MM.1S (cell line): ENCODE measurements at regions not wholly inside any gene's neighbourhood (a gene's known extent, or its start where the extent isn't known, plus 50 kb on each side); places are given as distances from the start of the nearest gene placed in this dataset.

Experiments used
- DNase-seq: peaks from one replicate; pipeline ENCODE4 v3.0.0-alpha.2; 2015
- H2AFZ ChIP-seq: fragments of 300-600 bp; sonication (generic); 2 replicates; pipeline ENCODE4 v1.6.0; 2016; ENCODE audit warnings: antibody characterized with exemption, low read length
- H3F3A ChIP-seq: fragments of 300-600 bp; sonication (generic); 2 replicates; pipeline ENCODE4 v1.6.1; 2016; ENCODE audit warnings: mild to moderate bottlenecking, antibody characterized with exemption, low read length, moderate library complexity, mixed read lengths; ENCODE audit not compliant: insufficient read depth
- H3K27ac ChIP-seq: fragments of 300-600 bp; sonication (generic); 2 replicates; pipeline ENCODE4 v1.5.1; 2016; ENCODE audit warnings: mild to moderate bottlenecking, low read length
- H3K27me3 ChIP-seq: fragments of 300-600 bp; sonication (generic); replicated peaks from 2 replicates; pipeline ENCODE4 v1.6.0; 2016; ENCODE audit warnings: low read length; ENCODE audit not compliant: insufficient read depth
- H3K36me3 ChIP-seq: fragments of 300-600 bp; sonication (generic); replicated peaks from 2 replicates; pipeline ENCODE4 v1.6.1; 2016; ENCODE audit warnings: mild to moderate bottlenecking, low read length, mixed read lengths; ENCODE audit not compliant: insufficient read depth
- H3K4me1 ChIP-seq: fragments of 300-600 bp; sonication (generic); 2 replicates; pipeline ENCODE4 v1.6.1; 2016; ENCODE audit warnings: low read length, mixed read lengths
- H3K4me2 ChIP-seq: fragments of 300-600 bp; sonication (generic); 2 replicates; pipeline ENCODE4 v1.6.0; 2016; ENCODE audit warnings: low read depth, low read length
- H3K4me3 ChIP-seq: fragments of 300-600 bp; sonication (generic); 2 replicates; pipeline ENCODE4 v1.5.1; 2016; ENCODE audit warnings: low read length, mixed read lengths
- H3K79me2 ChIP-seq: fragments of 300-600 bp; sonication (generic); 2 replicates; pipeline ENCODE4 v1.6.1; 2016; ENCODE audit warnings: mixed run types, low read length, mixed read lengths
- H3K9ac ChIP-seq: fragments of 300-600 bp; sonication (generic); 2 replicates; pipeline ENCODE4 v1.6.1; 2016; ENCODE audit warnings: low read length, mixed read lengths
- H3K9me2 ChIP-seq: fragments of 300-600 bp; sonication (generic); replicated peaks from 2 replicates; pipeline ENCODE4 v1.6.1; 2016; ENCODE audit warnings: mild to moderate bottlenecking, low read length, mixed read lengths; ENCODE audit not compliant: insufficient read depth
- H3K9me3 ChIP-seq: fragments of 300-600 bp; sonication (generic); replicated peaks from 2 replicates; pipeline ENCODE4 v1.6.1; 2016; ENCODE audit warnings: mild to moderate bottlenecking, low read length, mixed read lengths; ENCODE audit not compliant: insufficient read depth
- H4K20me1 ChIP-seq: fragments of 300-600 bp; sonication (generic); 2 replicates; pipeline ENCODE4 v1.6.1; 2016; ENCODE audit warnings: mild to moderate bottlenecking, low read length, moderate library complexity, mixed read lengths; ENCODE audit not compliant: insufficient read depth
- CTCF ChIP-seq: fragments of 300-600 bp; sonication (generic); IDR thresholded peaks from 2 replicates; pipeline ENCODE4 v1.5.1; 2016; ENCODE audit warnings: antibody characterized with exemption, low read length, mixed read lengths
- EZH2 ChIP-seq: fragments of 300-600 bp; sonication (generic); optimal IDR thresholded peaks from 2 replicates; pipeline ENCODE3; 2017; ENCODE audit warnings: low read depth, mild to moderate bottlenecking, antibody characterized with exemption, low read length, mixed read lengths
- EZH2phosphoT487 ChIP-seq: fragments of 300-600 bp; sonication (generic); IDR thresholded peaks from 2 replicates; pipeline ENCODE4 v1.6.1; 2018; ENCODE audit warnings: antibody characterized with exemption, low read length

- TF ChIP-seq EZH2phosphoT487, result no peak
- no peak for TF ChIP-seq EZH2
- no peak for TF ChIP-seq CTCF
- Histone ChIP-seq H3F3A (no peaks in the 10 kb centered on the region), H4K20me1 (no peaks in the 10 kb centered on the region), H3K4me2 (no peak overlapping the region), H3K79me2 (no peaks in the 10 kb centered on the region), H3K4me3 (no peak overlapping the region), H3K9me3 (no peaks in the 10 kb centered on the region), H3K27ac (no peak overlapping the region), H2AFZ (no peak overlapping the region), H3K9me2 (no peaks in the 10 kb centered on the region), H3K36me3 (no peaks in the 10 kb centered on the region), H3K4me1 (no peaks in the 10 kb centered on the region), H3K9ac (no peak overlapping the region), H3K27me3 (no peaks in the 10 kb centered on the region)
- DNase-seq, result peak; percentile 24
These were observed 298.5 kb downstream of the GLRX3 start for GRCh38 chr10:130434446-130435385.

- no peaks in the 10 kb centered on the region for H3K36me3 ChIP-seq
- no peak overlapping the region for H3K4me3 ChIP-seq
- H3K79me2 ChIP-seq, result no peaks in the 10 kb centered on the region
- no peaks in the 10 kb centered on the region for H4K20me1 ChIP-seq
- H3F3A ChIP-seq, result no peaks in the 10 kb centered on the region
- no peaks in the 10 kb centered on the region for H3K27me3 ChIP-seq
- no peaks in the 10 kb centered on the region for H3K9me2 ChIP-seq
- no peak overlapping the region for H2AFZ ChIP-seq
- TF ChIP-seq EZH2, result no peak
- no peak for TF ChIP-seq EZH2phosphoT487
- TF ChIP-seq CTCF, result no peak
- no peak overlapping the region for H3K4me2 ChIP-seq
- no peak for DNase-seq
- H3K9me3 ChIP-seq, result no peaks in the 10 kb centered on the region
- H3K9ac ChIP-seq, result no peak overlapping the region
- no peak overlapping the region for H3K27ac ChIP-seq
- no peaks in the 10 kb centered on the region for H3K4me1 ChIP-seq
These were observed 299.8 kb downstream of the GLRX3 start for GRCh38 chr10:130435961-130436360.

GRCh38 chr10:130438861-130439260 is 302.7 kb downstream of the GLRX3 start:
- Histone ChIP-seq H3K36me3 (no peaks in the 10 kb centered on the region), H3K27me3 (no peaks in the 10 kb centered on the region), H3K27ac (no peak overlapping the region), H3K4me2 (no peak overlapping the region), H3F3A (no peaks in the 10 kb centered on the region), H2AFZ (no peak overlapping the region), H3K4me1 (no peaks in the 10 kb centered on the region), H3K9me2 (no peaks in the 10 kb centered on the region), H3K9me3 (no peaks in the 10 kb centered on the region), H3K9ac (no peak overlapping the region), H4K20me1 (no peaks in the 10 kb centered on the region), H3K4me3 (no peak overlapping the region), H3K79me2 (no peaks in the 10 kb centered on the region)
- TF ChIP-seq CTCF (no peak), EZH2 (no peak), EZH2phosphoT487 (no peak)
- DNase-seq, result no peak
